ENCODE measurements at regions not wholly inside any gene's neighbourhood (a gene's known extent, or its start where the extent isn't known, plus 50 kb on each side); places are given as distances from the start of the nearest gene placed in this dataset.
A peak's percentile ranks its signal among the peaks of the same experiment; 100 is the strongest.

DNA sequence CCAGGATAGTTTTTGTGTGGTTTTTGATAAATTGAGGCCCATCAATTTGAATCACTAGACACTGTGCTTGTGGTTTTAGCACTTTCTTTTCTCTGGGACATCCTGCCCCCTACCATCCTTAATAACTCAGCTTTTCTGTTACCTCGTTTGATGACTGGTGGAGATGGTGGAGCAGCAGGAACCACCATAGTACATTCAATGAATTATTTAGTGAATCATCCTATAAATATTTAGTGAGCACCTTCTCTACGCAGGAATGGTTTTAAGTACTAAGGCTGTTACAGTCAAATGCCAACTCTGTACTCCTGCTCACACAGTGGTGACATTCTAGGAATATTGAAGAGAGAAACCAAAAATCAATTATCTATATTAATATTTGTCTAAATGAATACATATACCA lies 585.2 kb downstream of the HAO1 start:
- no peak overlapping the region for H3K27ac ChIP-seq (ENCODE audit: low read depth)
- Mint-ChIP-seq H3K4me1 (no peaks in the 10 kb centered on the region), H3K9me3 (no peaks in the 10 kb centered on the region), H3K27ac (no peak overlapping the region), H3K27me3 (ENCODE audit: insufficient read depth, low read depth, poor library complexity) (no peaks in the 10 kb centered on the region), H3K36me3 (ENCODE audit: low read depth) (no peaks in the 10 kb centered on the region), H3K4me3 (no peak overlapping the region)
- H3K36me3 ChIP-seq (ENCODE audit: insufficient read depth) = no peaks in the 10 kb centered on the region
- H3F3A ChIP-seq (replicated peaks; ENCODE audit: low read depth) = no peaks in the 10 kb centered on the region
- H3K79me2 ChIP-seq (replicated peaks; ENCODE audit: insufficient read depth) = no peaks in the 10 kb centered on the region
- H3K4me3 ChIP-seq = no peak overlapping the region
- H3K27me3 ChIP-seq (ENCODE audit: insufficient read depth) = no peaks in the 10 kb centered on the region
- H2AFZ ChIP-seq = no peak overlapping the region
- ATAC-seq (no peak), DNase-seq (ENCODE audit: low spot score) (no peak)
- no peak overlapping the region for H3K4me2 ChIP-seq
- no peaks in the 10 kb centered on the region for H4K20me1 ChIP-seq (replicated peaks; ENCODE audit: insufficient read depth)
- H3K9me2 ChIP-seq (ENCODE audit: insufficient read depth) = no peaks in the 10 kb centered on the region
- no peak for TF ChIP-seq EZH2phosphoT487 (IDR thresholded peaks at IDR 0.05; ENCODE audit: unreplicated experiment)
- no peak for TF ChIP-seq ZNF114 (CRISPR knock-in tag; IDR thresholded peaks at IDR 0.05)
- H3K4me1 ChIP-seq (ENCODE audit: insufficient read depth) = no peaks in the 10 kb centered on the region

DNA sequence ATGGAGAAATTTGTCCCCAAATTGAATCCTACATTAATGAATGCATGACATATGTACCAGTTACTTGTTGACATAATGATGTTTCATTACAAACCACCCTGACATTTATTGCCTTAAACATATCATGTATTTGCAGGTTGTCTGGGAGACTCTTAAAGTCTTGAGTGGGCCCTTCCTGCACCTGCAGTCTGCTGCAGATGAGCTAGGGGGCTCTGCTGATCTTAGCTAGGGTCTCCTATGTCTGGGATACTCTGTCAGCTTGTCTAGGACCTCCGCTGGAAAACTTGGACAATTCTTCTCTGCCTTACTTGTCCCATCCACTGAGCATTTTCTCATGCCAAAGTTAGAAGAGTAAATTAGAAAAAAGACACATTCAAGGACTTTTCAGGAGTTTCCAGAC lies 581.6 kb downstream of the HAO1 start:
- H3K4me3 Mint-ChIP-seq = no peak overlapping the region
- no peak overlapping the region for H2AFZ ChIP-seq
- no peaks in the 10 kb centered on the region for H3F3A ChIP-seq (replicated peaks; ENCODE audit: low read depth)
- H3K79me2 ChIP-seq (replicated peaks; ENCODE audit: insufficient read depth) = no peaks in the 10 kb centered on the region
- H3K27ac ChIP-seq (ENCODE audit: low read depth) = no peak overlapping the region
- H3K36me3 ChIP-seq (ENCODE audit: insufficient read depth) = no peaks in the 10 kb centered on the region
- TF ChIP-seq, protein P1, sequence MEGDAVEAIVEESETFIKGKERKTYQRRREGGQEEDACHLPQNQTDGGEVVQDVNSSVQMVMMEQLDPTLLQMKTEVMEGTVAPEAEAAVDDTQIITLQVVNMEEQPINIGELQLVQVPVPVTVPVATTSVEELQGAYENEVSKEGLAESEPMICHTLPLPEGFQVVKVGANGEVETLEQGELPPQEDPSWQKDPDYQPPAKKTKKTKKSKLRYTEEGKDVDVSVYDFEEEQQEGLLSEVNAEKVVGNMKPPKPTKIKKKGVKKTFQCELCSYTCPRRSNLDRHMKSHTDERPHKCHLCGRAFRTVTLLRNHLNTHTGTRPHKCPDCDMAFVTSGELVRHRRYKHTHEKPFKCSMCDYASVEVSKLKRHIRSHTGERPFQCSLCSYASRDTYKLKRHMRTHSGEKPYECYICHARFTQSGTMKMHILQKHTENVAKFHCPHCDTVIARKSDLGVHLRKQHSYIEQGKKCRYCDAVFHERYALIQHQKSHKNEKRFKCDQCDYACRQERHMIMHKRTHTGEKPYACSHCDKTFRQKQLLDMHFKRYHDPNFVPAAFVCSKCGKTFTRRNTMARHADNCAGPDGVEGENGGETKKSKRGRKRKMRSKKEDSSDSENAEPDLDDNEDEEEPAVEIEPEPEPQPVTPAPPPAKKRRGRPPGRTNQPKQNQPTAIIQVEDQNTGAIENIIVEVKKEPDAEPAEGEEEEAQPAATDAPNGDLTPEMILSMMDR (conservative IDR thresholded peaks at IDR 0.05; ENCODE audit: low read depth in 2 of 2) = peak; percentile 65 to 66
- no peak for TF ChIP-seq POLR2AphosphoS5 (IDR thresholded peaks at IDR 0.05; ENCODE audit: low read depth)
- H3K4me1 Mint-ChIP-seq = peaks cover 9% of the 10 kb centered on the region
- DNase-seq (ENCODE audit: low spot score) (peak; percentile 42), ATAC-seq (peak; percentile 71)
- H3K4me3 ChIP-seq = no peak overlapping the region
- no peak overlapping the region for H3K27ac Mint-ChIP-seq
- no peaks in the 10 kb centered on the region for H4K20me1 ChIP-seq (replicated peaks; ENCODE audit: insufficient read depth)
- H3K36me3 Mint-ChIP-seq (ENCODE audit: low read depth) = peaks cover under 1% of the 10 kb centered on the region; the same call in 2 of the 3 replicates
- peaks cover 3% of the 10 kb centered on the region; the same call in 1 of the 2 replicates for H3K9me2 ChIP-seq (ENCODE audit: insufficient read depth)
- no peak overlapping the region for H3K4me2 ChIP-seq
- no peaks in the 10 kb centered on the region for H3K4me1 ChIP-seq (ENCODE audit: insufficient read depth)
- H3K27me3 Mint-ChIP-seq (ENCODE audit: insufficient read depth, low read depth, poor library complexity) = no peaks in the 10 kb centered on the region
- H3K27me3 ChIP-seq (ENCODE audit: insufficient read depth) = no peaks in the 10 kb centered on the region
- H3K9me3 Mint-ChIP-seq = peaks cover under 1% of the 10 kb centered on the region; the same call in 1 of the 3 replicates

DNA sequence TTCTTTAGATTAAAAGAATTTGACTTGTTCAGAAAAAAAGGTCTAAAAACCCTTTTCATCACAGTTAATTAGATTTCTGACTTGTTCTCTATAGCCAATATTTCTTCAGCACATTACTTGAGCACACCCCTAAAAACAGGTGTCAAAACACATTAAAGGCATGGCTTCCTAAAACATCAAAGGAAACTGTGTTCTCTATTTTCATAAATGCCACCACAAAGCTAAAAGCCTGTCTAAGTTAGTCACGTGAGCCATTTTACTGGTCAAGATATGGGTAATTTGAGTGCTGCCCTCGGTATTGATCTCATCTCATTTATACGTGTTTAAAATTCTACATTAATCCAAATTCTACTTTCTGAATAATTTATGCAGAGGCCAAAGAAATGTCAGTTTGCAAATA lies 580.5 kb downstream of the HAO1 start:
- peaks cover 6% of the 10 kb centered on the region; the same call in 2 of the 3 replicates for H3K36me3 Mint-ChIP-seq (ENCODE audit: low read depth)
- Histone ChIP-seq H3K9me2 (ENCODE audit: insufficient read depth) (peaks cover 9% of the 10 kb centered on the region), H4K20me1 (replicated peaks; ENCODE audit: insufficient read depth) (no peaks in the 10 kb centered on the region), H3K4me1 (ENCODE audit: insufficient read depth) (no peaks in the 10 kb centered on the region), H3K4me3 (no peak overlapping the region), H3F3A (replicated peaks; ENCODE audit: low read depth) (no peaks in the 10 kb centered on the region), H3K27me3 (ENCODE audit: insufficient read depth) (no peaks in the 10 kb centered on the region), H3K4me2 (no peak overlapping the region), H3K79me2 (replicated peaks; ENCODE audit: insufficient read depth) (no peaks in the 10 kb centered on the region), H2AFZ (no peak overlapping the region), H3K27ac (ENCODE audit: low read depth) (no peak overlapping the region), H3K36me3 (ENCODE audit: insufficient read depth) (no peaks in the 10 kb centered on the region)
- ATAC-seq (no peak), DNase-seq (ENCODE audit: low spot score) (no peak)
- no peak overlapping the region for H3K27ac Mint-ChIP-seq
- peaks cover 15% of the 10 kb centered on the region for H3K4me1 Mint-ChIP-seq
- H3K27me3 Mint-ChIP-seq (ENCODE audit: insufficient read depth, low read depth, poor library complexity) = no peaks in the 10 kb centered on the region
- H3K4me3 Mint-ChIP-seq = no peak overlapping the region
- H3K9me3 Mint-ChIP-seq = peaks cover 7% of the 10 kb centered on the region; the same call in 2 of the 3 replicates
- TF ChIP-seq ZNF114 (CRISPR knock-in tag; IDR thresholded peaks at IDR 0.05) = no peak
- TF ChIP-seq ZNF331 (CRISPR knock-in tag; IDR thresholded peaks at IDR 0.05; ENCODE audit: low read depth) = no peak
- TF ChIP-seq, protein P2, sequence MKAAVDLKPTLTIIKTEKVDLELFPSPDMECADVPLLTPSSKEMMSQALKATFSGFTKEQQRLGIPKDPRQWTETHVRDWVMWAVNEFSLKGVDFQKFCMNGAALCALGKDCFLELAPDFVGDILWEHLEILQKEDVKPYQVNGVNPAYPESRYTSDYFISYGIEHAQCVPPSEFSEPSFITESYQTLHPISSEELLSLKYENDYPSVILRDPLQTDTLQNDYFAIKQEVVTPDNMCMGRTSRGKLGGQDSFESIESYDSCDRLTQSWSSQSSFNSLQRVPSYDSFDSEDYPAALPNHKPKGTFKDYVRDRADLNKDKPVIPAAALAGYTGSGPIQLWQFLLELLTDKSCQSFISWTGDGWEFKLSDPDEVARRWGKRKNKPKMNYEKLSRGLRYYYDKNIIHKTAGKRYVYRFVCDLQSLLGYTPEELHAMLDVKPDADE (IDR thresholded peaks at IDR 0.05) = no peak
- TF ChIP-seq EZH2phosphoT487 (IDR thresholded peaks at IDR 0.05; ENCODE audit: unreplicated experiment) = no peak
- TF ChIP-seq JUNB (IDR thresholded peaks at IDR 0.05; ENCODE audit: unreplicated experiment) = no peak
- TF ChIP-seq, protein P3, sequence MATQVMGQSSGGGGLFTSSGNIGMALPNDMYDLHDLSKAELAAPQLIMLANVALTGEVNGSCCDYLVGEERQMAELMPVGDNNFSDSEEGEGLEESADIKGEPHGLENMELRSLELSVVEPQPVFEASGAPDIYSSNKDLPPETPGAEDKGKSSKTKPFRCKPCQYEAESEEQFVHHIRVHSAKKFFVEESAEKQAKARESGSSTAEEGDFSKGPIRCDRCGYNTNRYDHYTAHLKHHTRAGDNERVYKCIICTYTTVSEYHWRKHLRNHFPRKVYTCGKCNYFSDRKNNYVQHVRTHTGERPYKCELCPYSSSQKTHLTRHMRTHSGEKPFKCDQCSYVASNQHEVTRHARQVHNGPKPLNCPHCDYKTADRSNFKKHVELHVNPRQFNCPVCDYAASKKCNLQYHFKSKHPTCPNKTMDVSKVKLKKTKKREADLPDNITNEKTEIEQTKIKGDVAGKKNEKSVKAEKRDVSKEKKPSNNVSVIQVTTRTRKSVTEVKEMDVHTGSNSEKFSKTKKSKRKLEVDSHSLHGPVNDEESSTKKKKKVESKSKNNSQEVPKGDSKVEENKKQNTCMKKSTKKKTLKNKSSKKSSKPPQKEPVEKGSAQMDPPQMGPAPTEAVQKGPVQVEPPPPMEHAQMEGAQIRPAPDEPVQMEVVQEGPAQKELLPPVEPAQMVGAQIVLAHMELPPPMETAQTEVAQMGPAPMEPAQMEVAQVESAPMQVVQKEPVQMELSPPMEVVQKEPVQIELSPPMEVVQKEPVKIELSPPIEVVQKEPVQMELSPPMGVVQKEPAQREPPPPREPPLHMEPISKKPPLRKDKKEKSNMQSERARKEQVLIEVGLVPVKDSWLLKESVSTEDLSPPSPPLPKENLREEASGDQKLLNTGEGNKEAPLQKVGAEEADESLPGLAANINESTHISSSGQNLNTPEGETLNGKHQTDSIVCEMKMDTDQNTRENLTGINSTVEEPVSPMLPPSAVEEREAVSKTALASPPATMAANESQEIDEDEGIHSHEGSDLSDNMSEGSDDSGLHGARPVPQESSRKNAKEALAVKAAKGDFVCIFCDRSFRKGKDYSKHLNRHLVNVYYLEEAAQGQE (IDR thresholded peaks at IDR 0.05; ENCODE audit: unreplicated experiment) = no peak
- TF ChIP-seq, protein P1 (conservative IDR thresholded peaks at IDR 0.05; ENCODE audit: low read depth in 2 of 2) = no peak

Measured in GM23338 (cell line).